ENCODE measurements at regions not wholly inside any gene's neighbourhood (a gene's known extent, or its start where the extent isn't known, plus 50 kb on each side); places are given as distances from the start of the nearest gene placed in this dataset.

GRCh38 chr18:77571743-77572142 lies 322.1 kb downstream of the GALR1 start:
- H3K27me3 ChIP-seq (ENCODE audit: control insufficient read depth, extremely low read depth, insufficient read depth, low read length): no peaks in the 10 kb centered on the region
- no peaks in the 10 kb centered on the region for H4K20me1 ChIP-seq (ENCODE audit: control insufficient read depth, extremely low read depth, insufficient read depth, low read length)
- H3K79me2 ChIP-seq (ENCODE audit: control insufficient read depth, insufficient read depth, low read length): no peaks in the 10 kb centered on the region
- no peaks in the 10 kb centered on the region for H3K4me1 ChIP-seq (ENCODE audit: control insufficient read depth, extremely low read depth, insufficient read depth, low read length)
- no peaks in the 10 kb centered on the region for H3K9me1 ChIP-seq (ENCODE audit: control insufficient read depth, extremely low read depth, insufficient read depth, low read length)
- H3K9ac ChIP-seq (ENCODE audit: control insufficient read depth, extremely low read depth, insufficient read depth, low read length): no peak overlapping the region
- TF ChIP-seq EZH2 (IDR thresholded peaks at IDR 0.05; ENCODE audit: low read length): no peak
- no peak for TF ChIP-seq CTCF (optimal IDR thresholded peaks at IDR 0.05 in 1 of 3, IDR thresholded peaks at IDR 0.05 in 1 of 3, conservative IDR thresholded peaks at IDR 0.05 in 1 of 3; ENCODE audit: extremely low read depth in 1 of 3, insufficient read depth in 2 of 3, low read length in 3 of 3)
- no peak overlapping the region for H3K27ac ChIP-seq (ENCODE audit: control insufficient read depth, insufficient read depth, low read length)
- H3K4me2 ChIP-seq (ENCODE audit: control insufficient read depth, extremely low read depth, insufficient read depth, low read depth, low read length): no peak overlapping the region
- H3K9me3 ChIP-seq (ENCODE audit: control insufficient read depth, low read depth, low read length): peaks cover 8% of the 10 kb centered on the region
- DNase-seq (ENCODE audit: low read depth, low spot score): no peak
- dilution Hi-C loops (cut with MboI; ENCODE audit: extremely low pct_ligation_motif_present, low sequenced_read_pairs): no loop called here
- no peak overlapping the region for H2AFZ ChIP-seq (ENCODE audit: control insufficient read depth, low read length)
- no peak for FAIRE-seq
- H3K36me3 ChIP-seq (ENCODE audit: control insufficient read depth in 2 of 2, extremely low read depth in 1 of 2, insufficient read depth in 2 of 2, low read length in 2 of 2): no peaks in the 10 kb centered on the region
- no peak overlapping the region for H3K4me3 ChIP-seq (ENCODE audit: control insufficient read depth in 2 of 3, extremely low read depth in 1 of 3, insufficient read depth in 2 of 3, low read depth in 1 of 3, low read length in 3 of 3)

- Histone ChIP-seq H2AFZ (ENCODE audit: control insufficient read depth, low read length) (no peak overlapping the region), H4K20me1 (ENCODE audit: control insufficient read depth, extremely low read depth, insufficient read depth, low read length) (no peaks in the 10 kb centered on the region), H3K9me1 (ENCODE audit: control insufficient read depth, extremely low read depth, insufficient read depth, low read length) (no peaks in the 10 kb centered on the region), H3K4me1 (ENCODE audit: control insufficient read depth, extremely low read depth, insufficient read depth, low read length) (no peaks in the 10 kb centered on the region), H3K9me3 (ENCODE audit: control insufficient read depth, low read depth, low read length) (peaks cover 10% of the 10 kb centered on the region), H3K79me2 (ENCODE audit: control insufficient read depth, insufficient read depth, low read length) (no peaks in the 10 kb centered on the region), H3K4me2 (ENCODE audit: control insufficient read depth, extremely low read depth, insufficient read depth, low read depth, low read length) (no peak overlapping the region), H3K36me3 (ENCODE audit: control insufficient read depth in 2 of 2, extremely low read depth in 1 of 2, insufficient read depth in 2 of 2, low read length in 2 of 2) (no peaks in the 10 kb centered on the region), H3K4me3 (ENCODE audit: control insufficient read depth in 2 of 3, extremely low read depth in 1 of 3, insufficient read depth in 2 of 3, low read depth in 1 of 3, low read length in 3 of 3) (no peak overlapping the region), H3K27ac (ENCODE audit: control insufficient read depth, insufficient read depth, low read length) (no peak overlapping the region), H3K27me3 (ENCODE audit: control insufficient read depth, extremely low read depth, insufficient read depth, low read length) (no peaks in the 10 kb centered on the region), H3K9ac (ENCODE audit: control insufficient read depth, extremely low read depth, insufficient read depth, low read length) (no peak overlapping the region)
- DNase-seq (ENCODE audit: low read depth, low spot score): no peak
- FAIRE-seq: no peak
- dilution Hi-C loops (cut with MboI; ENCODE audit: extremely low pct_ligation_motif_present, low sequenced_read_pairs): no loop called here
- TF ChIP-seq CTCF (optimal IDR thresholded peaks at IDR 0.05 in 1 of 3, IDR thresholded peaks at IDR 0.05 in 1 of 3, conservative IDR thresholded peaks at IDR 0.05 in 1 of 3; ENCODE audit: extremely low read depth in 1 of 3, insufficient read depth in 2 of 3, low read length in 3 of 3): no peak
- no peak for TF ChIP-seq EZH2 (IDR thresholded peaks at IDR 0.05; ENCODE audit: low read length)
Measured at GRCh38 chr18:77572537-77572936, 322.9 kb downstream of the GALR1 start.

All from keratinocyte (primary cell).